Loucy (cell line): ENCODE measurements at regions not wholly inside any gene's neighbourhood (a gene's known extent, or its start where the extent isn't known, plus 50 kb on each side); places are given as distances from the start of the nearest gene placed in this dataset.

Experiments used
- H2AFZ ChIP-seq: fragments of 200-600 bp; sonication (generic); 2 replicates; pipeline ENCODE4 v1.6.0; 2016; ENCODE audit warnings: antibody characterized with exemption, mild to moderate bottlenecking, low read length, moderate library complexity
- H3F3A ChIP-seq: fragments of 200-600 bp; 2 replicates; pipeline ENCODE4 v1.6.0; 2016; ENCODE audit warnings: antibody characterized with exemption, low read depth, mild to moderate bottlenecking
- H3K27me3 ChIP-seq: fragments of 200-600 bp; sonication (generic); 2 replicates; pipeline ENCODE4 v1.6.1; 2014; ENCODE audit warnings: low read length, mild to moderate bottlenecking; ENCODE audit not compliant: insufficient read depth, poor library complexity, severe bottlenecking
- H3K36me3 ChIP-seq: fragments of 200-600 bp; sonication (generic); 2 replicates; pipeline ENCODE4 v1.6.1; 2016; ENCODE audit warnings: low read length; ENCODE audit not compliant: insufficient read depth
- H3K4me1 ChIP-seq: fragments of 200-600 bp; sonication (generic); 2 replicates; pipeline ENCODE4 v1.5.1; 2014; ENCODE audit warnings: low read length, mild to moderate bottlenecking; ENCODE audit not compliant: insufficient read depth, poor library complexity, severe bottlenecking
- H3K4me2 ChIP-seq: fragments of 200-600 bp; sonication (generic); 2 replicates; pipeline ENCODE4 v1.6.0; 2014; ENCODE audit warnings: antibody characterized with exemption, low read length, low read depth, mild to moderate bottlenecking; ENCODE audit not compliant: poor library complexity, severe bottlenecking
- H3K4me3 ChIP-seq: fragments of 200-600 bp; sonication (generic); 2 replicates; pipeline ENCODE4 v1.5.1; 2014; ENCODE audit warnings: low read length, mild to moderate bottlenecking, mixed read lengths; ENCODE audit not compliant: poor library complexity, severe bottlenecking
- H3K79me2 ChIP-seq: fragments of 200-600 bp; sonication (generic); 2 replicates; pipeline ENCODE4 v1.6.1; 2014; ENCODE audit warnings: low read length; ENCODE audit not compliant: insufficient read depth
- H3K9ac ChIP-seq: fragments of 200-600 bp; sonication (generic); 2 replicates; pipeline ENCODE4 v1.6.0; 2014; ENCODE audit warnings: mild to moderate bottlenecking, low read depth, low read length, moderate library complexity; ENCODE audit not compliant: poor library complexity, severe bottlenecking
- H3K9me2 ChIP-seq: fragments of 200-600 bp; sonication (generic); replicated peaks from 2 replicates; pipeline ENCODE4 v1.6.1; 2016; ENCODE audit warnings: low read depth, low read length, mixed read lengths
- H3K9me3 ChIP-seq: fragments of 200-600 bp; sonication (generic); 2 replicates; pipeline ENCODE4 v1.6.1; 2014; ENCODE audit warnings: mild to moderate bottlenecking, antibody characterized with exemption, low read length, low read depth; ENCODE audit not compliant: insufficient read depth
- H4K20me1 ChIP-seq: fragments of 200-600 bp; sonication (generic); 2 replicates; pipeline ENCODE4 v1.6.0; 2014; ENCODE audit warnings: antibody characterized with exemption, low read length, mild to moderate bottlenecking; ENCODE audit not compliant: insufficient read depth, poor library complexity, severe bottlenecking
- EZH2phosphoT487 ChIP-seq: fragments of 200-600 bp; IDR thresholded peaks from 2 replicates; pipeline ENCODE4 v1.6.1; 2018; ENCODE audit warnings: antibody characterized with exemption, mild to moderate bottlenecking, moderate library complexity, borderline replicate concordance
- TF ChIP-seq, protein P1 (sequence below): fragments of 200-600 bp; sonication (generic); conservative IDR thresholded peaks from 2 replicates; pipeline ENCODE4 v1.5.1; 2014; ENCODE audit warnings: mild to moderate bottlenecking, antibody characterized with exemption, low read length

DNA sequence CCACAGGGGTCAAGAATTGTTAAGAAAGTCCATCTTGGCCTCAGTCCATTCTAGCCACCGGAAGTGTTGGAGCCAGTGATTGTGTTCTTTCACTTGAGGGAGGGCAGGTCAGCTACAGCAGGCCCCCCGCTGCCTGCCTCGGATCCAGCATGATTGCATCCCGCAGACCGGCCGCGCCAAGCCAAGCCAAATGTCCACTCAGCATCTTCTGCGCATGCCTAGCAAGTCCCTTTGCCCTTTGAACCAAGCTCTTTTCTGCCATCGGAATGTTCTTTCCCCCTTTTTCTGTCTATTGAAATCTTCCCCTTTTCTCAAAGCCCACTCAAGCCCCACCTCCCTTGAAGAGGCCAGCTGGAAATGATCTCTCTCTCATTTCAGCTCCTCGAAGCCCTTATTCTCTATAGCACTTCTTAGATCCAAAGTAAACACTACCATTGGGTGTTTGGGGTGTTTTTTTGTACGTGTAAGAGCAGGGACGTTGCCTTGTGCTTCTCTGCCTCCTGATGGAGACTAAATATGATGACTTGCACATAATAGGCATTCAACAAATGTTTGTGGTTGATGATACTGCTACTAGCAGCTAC is 147.8 kb upstream of the BCOR start:
- H4K20me1 ChIP-seq = no peaks in the 10 kb centered on the region
- no peaks in the 10 kb centered on the region for H3K9me2 ChIP-seq
- no peaks in the 10 kb centered on the region for H3K79me2 ChIP-seq
- H3K9me3 ChIP-seq = no peaks in the 10 kb centered on the region
- 0 out of 2 replicates have a peak overlapping the region, but pooled peaks have one; percentile 43 for H2AFZ ChIP-seq
- peak overlapping the region; percentile 36 for H3K9ac ChIP-seq
- H3K27me3 ChIP-seq = no peaks in the 10 kb centered on the region
- peak overlapping the region; percentile 70 for H3K4me2 ChIP-seq
- H3K4me3 ChIP-seq = peak overlapping the region; percentile 48
- no peaks in the 10 kb centered on the region for H3K36me3 ChIP-seq
- no peaks in the 10 kb centered on the region for H3F3A ChIP-seq
- TF ChIP-seq EZH2phosphoT487 = no peak
- TF ChIP-seq, protein P1, sequence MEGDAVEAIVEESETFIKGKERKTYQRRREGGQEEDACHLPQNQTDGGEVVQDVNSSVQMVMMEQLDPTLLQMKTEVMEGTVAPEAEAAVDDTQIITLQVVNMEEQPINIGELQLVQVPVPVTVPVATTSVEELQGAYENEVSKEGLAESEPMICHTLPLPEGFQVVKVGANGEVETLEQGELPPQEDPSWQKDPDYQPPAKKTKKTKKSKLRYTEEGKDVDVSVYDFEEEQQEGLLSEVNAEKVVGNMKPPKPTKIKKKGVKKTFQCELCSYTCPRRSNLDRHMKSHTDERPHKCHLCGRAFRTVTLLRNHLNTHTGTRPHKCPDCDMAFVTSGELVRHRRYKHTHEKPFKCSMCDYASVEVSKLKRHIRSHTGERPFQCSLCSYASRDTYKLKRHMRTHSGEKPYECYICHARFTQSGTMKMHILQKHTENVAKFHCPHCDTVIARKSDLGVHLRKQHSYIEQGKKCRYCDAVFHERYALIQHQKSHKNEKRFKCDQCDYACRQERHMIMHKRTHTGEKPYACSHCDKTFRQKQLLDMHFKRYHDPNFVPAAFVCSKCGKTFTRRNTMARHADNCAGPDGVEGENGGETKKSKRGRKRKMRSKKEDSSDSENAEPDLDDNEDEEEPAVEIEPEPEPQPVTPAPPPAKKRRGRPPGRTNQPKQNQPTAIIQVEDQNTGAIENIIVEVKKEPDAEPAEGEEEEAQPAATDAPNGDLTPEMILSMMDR = no peak
- peaks cover 13% of the 10 kb centered on the region for H3K4me1 ChIP-seq

DNA sequence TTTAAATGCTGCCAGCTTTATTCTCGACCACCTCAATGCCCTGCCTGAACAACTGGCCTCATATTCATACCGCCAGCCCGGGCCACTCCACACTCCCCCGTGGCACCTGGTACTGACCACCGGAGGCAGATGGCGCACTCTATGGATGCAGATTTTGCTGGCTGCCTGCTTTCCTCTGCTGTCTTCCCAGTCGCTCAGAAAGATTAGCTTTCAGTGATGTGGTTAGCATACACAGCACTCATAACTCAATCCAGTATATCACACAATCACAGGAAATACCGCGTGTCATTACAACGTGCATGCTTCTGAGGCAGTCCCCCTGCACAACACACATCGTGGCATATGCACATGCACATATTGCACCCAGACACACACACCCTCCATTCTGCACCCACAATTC is 147.2 kb upstream of the BCOR start:
- no peak overlapping the region for H2AFZ ChIP-seq

GRCh38 chrX:40243755-40244515 is 146.2 kb upstream of the BCOR start:
- Histone ChIP-seq H2AFZ (no peak overlapping the region), H3K79me2 (no peaks in the 10 kb centered on the region), H3K9me2 (no peaks in the 10 kb centered on the region), H3K4me2 (no peak overlapping the region), H4K20me1 (no peaks in the 10 kb centered on the region), H3K4me1 (peaks cover 13% of the 10 kb centered on the region), H3K36me3 (no peaks in the 10 kb centered on the region), H3K9ac (no peak overlapping the region), H3K27me3 (no peaks in the 10 kb centered on the region), H3F3A (no peaks in the 10 kb centered on the region), H3K9me3 (no peaks in the 10 kb centered on the region), H3K4me3 (no peak overlapping the region)
- TF ChIP-seq, protein P1 = no peak
- no peak for TF ChIP-seq EZH2phosphoT487

More for the DNA sequence above, 147.2 kb upstream of the BCOR start:
- no peaks in the 10 kb centered on the region for H3K9me3 ChIP-seq
- H3K4me2 ChIP-seq = peak overlapping the region; percentile 70
- H3K9ac ChIP-seq = peak overlapping the region; percentile 36
- TF ChIP-seq EZH2phosphoT487 = no peak
- TF ChIP-seq, protein P1 = peak; percentile 28
- no peaks in the 10 kb centered on the region for H3F3A ChIP-seq
- no peaks in the 10 kb centered on the region for H3K79me2 ChIP-seq
- H4K20me1 ChIP-seq = no peaks in the 10 kb centered on the region
- peak overlapping the region; percentile 48 for H3K4me3 ChIP-seq
- no peaks in the 10 kb centered on the region for H3K27me3 ChIP-seq
- H3K36me3 ChIP-seq = no peaks in the 10 kb centered on the region
- no peaks in the 10 kb centered on the region for H3K9me2 ChIP-seq
- peaks cover 13% of the 10 kb centered on the region for H3K4me1 ChIP-seq
